ENCODE measurements at regions not wholly inside any gene's neighbourhood (a gene's known extent, or its start where the extent isn't known, plus 50 kb on each side); places are given as distances from the start of the nearest gene placed in this dataset.
"Not testable (repeated sequence)": the region's sequence is repeated elsewhere in the genome, so short reads cannot be mapped to it uniquely, and the experiment has no call there.

- no peak for DNase-seq (ENCODE audit: low spot score)
Measured at GRCh38 chr9:30534455-30534854, 1850.0 kb upstream of the ACO1 start.

GRCh38 chr9:30534896-30535295 is 1849.5 kb upstream of the ACO1 start:
- no peak for DNase-seq (ENCODE audit: low spot score)

- DNase-seq (ENCODE audit: low spot score): no peak
Measured at GRCh38 chr9:30536494-30536893, 1847.9 kb upstream of the ACO1 start.

GRCh38 chr9:30539696-30540095 is 1844.7 kb upstream of the ACO1 start:
- not testable (repeated sequence) for DNase-seq (ENCODE audit: low spot score)

GRCh38 chr9:30574355-30575151 is 1809.9 kb upstream of the ACO1 start:
- DNase-seq (ENCODE audit: low spot score): no peak

- DNase-seq (ENCODE audit: low spot score): no peak
Measured at GRCh38 chr9:30575218-30575617, 1809.2 kb upstream of the ACO1 start.

- DNase-seq (ENCODE audit: low spot score): no peak
Measured at GRCh38 chr9:30575691-30576090, 1808.8 kb upstream of the ACO1 start.

GRCh38 chr9:30579810-30580209 is 1804.6 kb upstream of the ACO1 start:
- DNase-seq (ENCODE audit: low spot score): no peak

GRCh38 chr9:30582240-30582639 is 1802.2 kb upstream of the ACO1 start:
- no peak for DNase-seq (ENCODE audit: low spot score)

GRCh38 chr9:30584559-30584958 is 1799.9 kb upstream of the ACO1 start:
- DNase-seq (ENCODE audit: low spot score): no peak

GRCh38 chr9:30591461-30591860 is 1793.0 kb upstream of the ACO1 start:
- no peak for DNase-seq (ENCODE audit: low spot score)

- no peak for DNase-seq (ENCODE audit: low spot score)
Measured at GRCh38 chr9:30597608-30598007, 1786.8 kb upstream of the ACO1 start.

- DNase-seq (ENCODE audit: low spot score): no peak
Measured at GRCh38 chr9:30605936-30606335, 1778.5 kb upstream of the ACO1 start.

- no peak for DNase-seq (ENCODE audit: low spot score)
Measured at GRCh38 chr9:30609713-30610112, 1774.7 kb upstream of the ACO1 start.

- not testable (repeated sequence) for DNase-seq (ENCODE audit: low spot score)
Measured at GRCh38 chr9:30616782-30617181, 1767.7 kb upstream of the ACO1 start.

GRCh38 chr9:30622561-30622960 is 1761.9 kb upstream of the ACO1 start:
- no peak for DNase-seq (ENCODE audit: low spot score)

- no peak for DNase-seq (ENCODE audit: low spot score)
Measured at GRCh38 chr9:30628915-30629567, 1755.4 kb upstream of the ACO1 start.

- no peak for DNase-seq (ENCODE audit: low spot score)
Measured at GRCh38 chr9:30630459-30630858, 1754.0 kb upstream of the ACO1 start.

GRCh38 chr9:30646639-30647038 is 1737.8 kb upstream of the ACO1 start:
- DNase-seq (ENCODE audit: low spot score): not testable (repeated sequence)

- DNase-seq (ENCODE audit: low spot score): no peak
Measured at GRCh38 chr9:30661925-30662324, 1722.5 kb upstream of the ACO1 start.

- no peak for DNase-seq (ENCODE audit: low spot score)
Measured at GRCh38 chr9:30670805-30671562, 1713.5 kb upstream of the ACO1 start.

GRCh38 chr9:30673132-30673531 is 1711.3 kb upstream of the ACO1 start:
- no peak for DNase-seq (ENCODE audit: low spot score)

GRCh38 chr9:30676651-30677050 is 1707.8 kb upstream of the ACO1 start:
- DNase-seq (ENCODE audit: low spot score): no peak
